IPS-20b (cell line): ENCODE measurements at regions not wholly inside any gene's neighbourhood (a gene's known extent, or its start where the extent isn't known, plus 50 kb on each side); places are given as distances from the start of the nearest gene placed in this dataset.
"Not testable (repeated sequence)": the region's sequence is repeated elsewhere in the genome, so short reads cannot be mapped to it uniquely, and the experiment has no call there.

ENCODE experiments used
- H3K27ac ChIP-seq: one replicate; pipeline ENCODE4 v1.5.1; 2013; ENCODE audit warnings: low read length
- H3K27me3 ChIP-seq: 2 replicates; pipeline ENCODE4 v1.6.1; 2013; ENCODE audit warnings: mild to moderate bottlenecking, low read length, inconsistent platforms; ENCODE audit not compliant: insufficient read depth
- H3K36me3 ChIP-seq: 2 replicates; pipeline ENCODE4 v1.6.1; 2013; ENCODE audit warnings: low read depth, mild to moderate bottlenecking, inconsistent platforms, low read length, moderate library complexity; ENCODE audit not compliant: insufficient read depth
- H3K4me1 ChIP-seq: 2 replicates; pipeline ENCODE4 v1.6.1; 2013; ENCODE audit warnings: mild to moderate bottlenecking, control low read depth, inconsistent platforms, low read length, moderate library complexity; ENCODE audit not compliant: insufficient read depth
- H3K4me3 ChIP-seq: 2 replicates; pipeline ENCODE4 v1.5.1; 2013; ENCODE audit warnings: mild to moderate bottlenecking, low read length, inconsistent platforms
- H3K9ac ChIP-seq: 2 replicates; pipeline ENCODE4 v1.6.1; 2013; ENCODE audit warnings: low read depth, mild to moderate bottlenecking, inconsistent platforms, low read length, moderate library complexity
- H3K9me3 ChIP-seq: 2 replicates; pipeline ENCODE4 v1.6.1; 2013; ENCODE audit warnings: mild to moderate bottlenecking, low read depth, low read length, inconsistent platforms; ENCODE audit not compliant: insufficient read depth

DNA sequence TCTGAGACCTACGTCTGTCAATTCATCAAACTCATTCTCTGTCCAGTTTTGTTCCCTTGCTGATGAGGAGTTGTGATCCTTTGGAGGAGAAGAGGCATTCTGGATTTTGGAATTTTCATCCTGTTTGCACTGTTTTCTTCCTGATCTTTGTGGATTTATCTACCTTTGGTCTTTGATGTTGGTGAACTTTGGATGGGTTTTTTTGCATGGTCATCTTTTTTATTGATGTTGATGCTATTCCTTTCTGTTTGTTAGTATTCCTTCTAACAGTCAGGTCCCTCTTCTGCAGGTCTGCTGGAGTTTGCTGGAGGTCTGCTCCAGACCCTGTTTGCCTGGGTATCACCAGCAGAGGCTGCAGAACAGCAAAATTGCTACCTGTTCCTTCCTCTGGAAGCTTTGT is 322.2 kb downstream of the CCSER2 start:
- not testable (repeated sequence) for H3K4me1 ChIP-seq, H3K4me3 ChIP-seq, H3K9ac ChIP-seq, H3K27me3 ChIP-seq, H3K9me3 ChIP-seq, H3K36me3 ChIP-seq, H3K27ac ChIP-seq

- Histone ChIP-seq H3K9ac (no peak overlapping the region), H3K4me3 (no peak overlapping the region), H3K4me1 (no peaks in the 10 kb centered on the region), H3K27ac (no peak overlapping the region), H3K27me3 (no peaks in the 10 kb centered on the region), H3K36me3 (no peaks in the 10 kb centered on the region), H3K9me3 (no peaks in the 10 kb centered on the region)
Measured at GRCh38 chr10:84654671-84655070, 326.3 kb downstream of the CCSER2 start.

DNA sequence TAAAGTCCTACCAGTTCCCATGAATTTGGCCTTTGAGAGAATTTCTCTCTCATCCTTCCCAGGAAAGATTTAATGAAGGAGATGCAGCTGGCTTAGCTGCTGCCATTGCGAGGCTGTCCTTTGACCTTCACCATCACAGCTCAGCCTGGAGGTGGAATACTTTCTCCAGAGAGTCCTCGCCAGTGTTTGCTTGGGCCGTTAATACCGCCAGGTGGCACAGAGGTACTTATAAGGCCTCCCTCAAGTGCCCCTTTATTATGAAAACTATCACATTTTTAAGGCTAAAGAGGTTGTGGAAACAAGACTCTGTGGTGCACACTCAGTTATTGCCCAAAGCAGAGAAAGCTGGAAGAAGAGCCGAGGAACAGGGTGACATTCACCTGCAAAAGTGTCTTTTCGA is 330.6 kb downstream of the CCSER2 start:
- H3K27ac ChIP-seq, result no peak overlapping the region
- no peaks in the 10 kb centered on the region for H3K4me1 ChIP-seq
- no peaks in the 10 kb centered on the region for H3K9me3 ChIP-seq
- H3K27me3 ChIP-seq, result no peaks in the 10 kb centered on the region
- no peaks in the 10 kb centered on the region for H3K36me3 ChIP-seq
- no peak overlapping the region for H3K4me3 ChIP-seq
- no peak overlapping the region for H3K9ac ChIP-seq

DNA sequence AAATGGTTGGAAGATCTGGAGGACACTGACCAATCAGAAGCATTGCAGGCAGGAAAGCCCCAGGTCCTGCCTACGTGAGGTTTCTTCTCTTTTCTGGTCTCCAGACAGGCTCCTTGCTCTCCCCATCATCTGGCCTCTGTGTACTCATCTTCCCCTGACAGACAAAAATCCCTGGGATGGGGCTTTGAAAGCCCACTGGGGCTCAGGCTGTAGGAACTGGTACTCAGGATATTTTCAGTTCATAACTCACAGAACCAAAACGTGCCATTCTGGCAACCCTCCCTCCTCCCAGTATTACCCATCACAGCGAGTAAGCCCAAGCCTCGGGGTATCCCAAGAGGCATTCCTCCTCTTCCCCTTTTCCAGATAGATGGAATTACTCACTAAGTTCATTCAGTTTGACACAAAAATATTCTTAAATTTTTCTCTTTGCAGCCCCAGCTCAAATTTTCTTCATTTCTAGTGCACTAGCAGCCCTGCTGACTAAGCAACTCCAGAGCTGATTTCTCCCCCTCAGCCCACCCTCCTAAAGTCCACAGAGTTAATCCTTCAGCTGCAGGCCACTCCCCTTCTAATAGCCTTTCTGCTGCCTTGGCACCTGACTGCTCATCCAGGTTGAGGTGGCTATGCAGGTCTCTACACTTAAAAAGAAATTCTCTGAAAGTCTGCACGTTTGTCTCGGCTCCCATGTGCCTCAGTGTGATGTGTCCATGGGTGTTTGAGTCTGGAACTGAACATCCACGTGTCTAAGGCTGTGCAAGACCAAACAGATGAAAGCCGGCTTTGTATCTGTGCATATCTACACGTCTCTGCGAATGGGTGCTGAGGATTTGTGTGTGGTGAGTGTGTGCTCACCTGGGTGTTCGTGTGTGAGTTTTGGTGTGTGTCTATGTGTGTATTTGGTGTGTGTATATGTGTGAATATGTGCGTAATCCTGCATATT is 331.4 kb downstream of the CCSER2 start:
- H3K27ac ChIP-seq, result no peak overlapping the region
- H3K9ac ChIP-seq, result no peak overlapping the region
- H3K4me1 ChIP-seq, result no peaks in the 10 kb centered on the region
- H3K27me3 ChIP-seq, result no peaks in the 10 kb centered on the region
- no peaks in the 10 kb centered on the region for H3K9me3 ChIP-seq
- H3K4me3 ChIP-seq, result no peak overlapping the region
- no peaks in the 10 kb centered on the region for H3K36me3 ChIP-seq

DNA sequence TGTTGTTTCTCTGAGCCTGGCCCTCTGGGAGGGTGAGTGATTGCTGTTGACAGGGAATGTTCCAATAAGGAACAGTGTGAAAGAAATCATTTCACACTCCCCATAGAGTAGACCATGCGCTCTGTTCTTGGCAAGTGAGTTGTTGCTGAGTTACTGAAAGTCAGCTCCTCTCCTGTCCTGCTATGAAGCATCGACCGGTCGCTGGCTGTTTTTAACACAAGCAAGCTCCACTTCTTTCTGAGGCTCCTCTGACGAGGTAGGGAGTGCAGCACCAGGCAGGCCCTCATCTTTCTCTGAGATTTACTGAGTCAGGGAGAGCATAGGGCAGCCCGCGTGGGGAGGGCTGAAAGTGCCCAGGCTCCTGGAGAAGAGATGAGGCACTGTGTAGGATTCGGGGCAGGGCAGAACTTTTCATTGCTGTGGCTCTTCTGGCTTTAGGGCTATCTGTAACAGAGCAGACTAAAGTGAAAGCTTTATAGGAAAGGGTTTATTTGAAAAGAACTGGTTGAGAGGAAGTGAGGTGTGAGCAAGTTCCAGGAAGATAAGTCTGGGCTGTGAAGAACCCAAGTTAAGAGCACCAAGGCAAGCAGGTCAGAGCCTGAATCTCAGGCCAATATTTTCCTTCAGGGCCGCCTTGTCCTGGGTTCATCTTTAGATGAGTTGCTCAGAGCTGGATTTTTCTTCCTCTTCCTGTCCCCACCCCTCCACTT is 332.2 kb downstream of the CCSER2 start:
- Histone ChIP-seq H3K27ac (no peak overlapping the region), H3K9me3 (no peaks in the 10 kb centered on the region), H3K36me3 (no peaks in the 10 kb centered on the region), H3K4me3 (no peak overlapping the region), H3K27me3 (no peaks in the 10 kb centered on the region), H3K4me1 (no peaks in the 10 kb centered on the region), H3K9ac (no peak overlapping the region)

GRCh38 chr10:84665211-84665610 is 336.8 kb downstream of the CCSER2 start:
- Histone ChIP-seq H3K36me3 (no peaks in the 10 kb centered on the region), H3K27me3 (no peaks in the 10 kb centered on the region), H3K4me1 (no peaks in the 10 kb centered on the region), H3K4me3 (no peak overlapping the region), H3K9ac (no peak overlapping the region), H3K27ac (no peak overlapping the region), H3K9me3 (no peaks in the 10 kb centered on the region)

- no peak overlapping the region for H3K9ac ChIP-seq
- no peaks in the 10 kb centered on the region for H3K36me3 ChIP-seq
- no peaks in the 10 kb centered on the region for H3K9me3 ChIP-seq
- no peak overlapping the region for H3K4me3 ChIP-seq
- no peaks in the 10 kb centered on the region for H3K4me1 ChIP-seq
- no peak overlapping the region for H3K27ac ChIP-seq
- no peaks in the 10 kb centered on the region for H3K27me3 ChIP-seq
Measured at GRCh38 chr10:84665883-84666463, 337.6 kb downstream of the CCSER2 start.

GRCh38 chr10:84668186-84668763 is 339.9 kb downstream of the CCSER2 start:
- H3K36me3 ChIP-seq, result no peaks in the 10 kb centered on the region
- H3K27me3 ChIP-seq, result no peaks in the 10 kb centered on the region
- H3K9ac ChIP-seq, result no peak overlapping the region
- H3K4me3 ChIP-seq, result no peak overlapping the region
- H3K27ac ChIP-seq, result no peak overlapping the region
- H3K4me1 ChIP-seq, result no peaks in the 10 kb centered on the region
- H3K9me3 ChIP-seq, result no peaks in the 10 kb centered on the region

- H3K9me3 ChIP-seq, result no peaks in the 10 kb centered on the region; the same call in 1 of the 2 replicates
- no peak overlapping the region for H3K27ac ChIP-seq
- no peaks in the 10 kb centered on the region for H3K4me1 ChIP-seq
- H3K27me3 ChIP-seq, result no peaks in the 10 kb centered on the region
- H3K36me3 ChIP-seq, result no peaks in the 10 kb centered on the region
- H3K4me3 ChIP-seq, result no peak overlapping the region
- H3K9ac ChIP-seq, result no peak overlapping the region
Measured at GRCh38 chr10:84675060-84675459, 346.7 kb downstream of the CCSER2 start.

GRCh38 chr10:84676536-84676935 is 348.1 kb downstream of the CCSER2 start:
- H3K27ac ChIP-seq, result no peak overlapping the region
- no peaks in the 10 kb centered on the region; the same call in 1 of the 2 replicates for H3K9me3 ChIP-seq
- H3K4me3 ChIP-seq, result no peak overlapping the region
- no peaks in the 10 kb centered on the region for H3K36me3 ChIP-seq
- no peak overlapping the region for H3K9ac ChIP-seq
- H3K27me3 ChIP-seq, result no peaks in the 10 kb centered on the region
- H3K4me1 ChIP-seq, result no peaks in the 10 kb centered on the region

GRCh38 chr10:84681781-84682180 is 353.4 kb downstream of the CCSER2 start:
- no peak overlapping the region for H3K4me3 ChIP-seq
- no peak overlapping the region for H3K27ac ChIP-seq
- H3K4me1 ChIP-seq, result no peaks in the 10 kb centered on the region
- H3K36me3 ChIP-seq, result no peaks in the 10 kb centered on the region
- H3K9ac ChIP-seq, result no peak overlapping the region
- H3K27me3 ChIP-seq, result no peaks in the 10 kb centered on the region
- peaks cover 9% of the 10 kb centered on the region; the same call in 1 of the 2 replicates for H3K9me3 ChIP-seq
